ENCODE measurements at regions not wholly inside any gene's neighbourhood (a gene's known extent, or its start where the extent isn't known, plus 50 kb on each side); places are given as distances from the start of the nearest gene placed in this dataset.

DNA sequence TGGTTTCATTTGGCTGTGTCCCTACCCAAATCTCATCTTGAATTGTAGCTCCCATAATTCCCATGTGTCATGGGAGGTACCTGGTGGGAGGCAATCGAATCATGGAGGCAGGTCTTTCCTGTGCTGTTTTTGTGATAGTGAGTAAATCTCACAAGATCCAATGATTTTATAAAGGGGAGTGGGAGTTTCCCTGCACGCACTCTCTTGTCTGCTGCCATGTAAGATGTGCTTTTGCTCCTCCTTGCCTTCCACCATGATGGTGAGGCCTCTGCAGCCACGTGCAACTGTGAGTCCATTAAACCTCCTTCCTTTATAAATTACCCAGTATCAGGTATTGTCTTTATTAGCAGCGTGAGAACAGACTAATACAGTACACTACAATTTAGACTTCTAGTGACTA lies 67.5 kb upstream of the LINC01488 start:
- TF ChIP-seq EZH2 (IDR thresholded peaks at IDR 0.05; ENCODE audit: borderline replicate concordance, low read depth, low read length, poor library complexity, severe bottlenecking) = no peak
- TF ChIP-seq, protein P1, sequence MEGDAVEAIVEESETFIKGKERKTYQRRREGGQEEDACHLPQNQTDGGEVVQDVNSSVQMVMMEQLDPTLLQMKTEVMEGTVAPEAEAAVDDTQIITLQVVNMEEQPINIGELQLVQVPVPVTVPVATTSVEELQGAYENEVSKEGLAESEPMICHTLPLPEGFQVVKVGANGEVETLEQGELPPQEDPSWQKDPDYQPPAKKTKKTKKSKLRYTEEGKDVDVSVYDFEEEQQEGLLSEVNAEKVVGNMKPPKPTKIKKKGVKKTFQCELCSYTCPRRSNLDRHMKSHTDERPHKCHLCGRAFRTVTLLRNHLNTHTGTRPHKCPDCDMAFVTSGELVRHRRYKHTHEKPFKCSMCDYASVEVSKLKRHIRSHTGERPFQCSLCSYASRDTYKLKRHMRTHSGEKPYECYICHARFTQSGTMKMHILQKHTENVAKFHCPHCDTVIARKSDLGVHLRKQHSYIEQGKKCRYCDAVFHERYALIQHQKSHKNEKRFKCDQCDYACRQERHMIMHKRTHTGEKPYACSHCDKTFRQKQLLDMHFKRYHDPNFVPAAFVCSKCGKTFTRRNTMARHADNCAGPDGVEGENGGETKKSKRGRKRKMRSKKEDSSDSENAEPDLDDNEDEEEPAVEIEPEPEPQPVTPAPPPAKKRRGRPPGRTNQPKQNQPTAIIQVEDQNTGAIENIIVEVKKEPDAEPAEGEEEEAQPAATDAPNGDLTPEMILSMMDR (conservative IDR thresholded peaks at IDR 0.05; ENCODE audit: low read depth, low read length) = no peak
- Histone ChIP-seq H3K4me3 (ENCODE audit: low read depth, low read length, poor library complexity, severe bottlenecking) (no peak overlapping the region), H3K27ac (ENCODE audit: low read depth, low read length, poor library complexity, severe bottlenecking) (no peak overlapping the region), H3K36me3 (ENCODE audit: insufficient read depth, low read length, poor library complexity, severe bottlenecking) (no peaks in the 10 kb centered on the region), H3K9me3 (ENCODE audit: low read depth, low read length, poor library complexity, severe bottlenecking) (no peaks in the 10 kb centered on the region), H3K4me1 (ENCODE audit: insufficient read depth, low read length, poor library complexity, severe bottlenecking) (no peaks in the 10 kb centered on the region), H3K27me3 (replicated peaks; ENCODE audit: insufficient read depth, low read depth, low read length, poor library complexity) (no peaks in the 10 kb centered on the region)
- CTCF ChIA-PET = no interaction called here
- no TSS peak for BruUV-seq (replicated peaks)
- POLR2A ChIA-PET (ENCODE audit: low non-redundant PET) = no interaction called here
- DNase-seq (ENCODE audit: low spot score) = no peak
- intact Hi-C loops (cut with micrococcal nuclease; ENCODE audit: unreplicated experiment) = no loop called here

DNA sequence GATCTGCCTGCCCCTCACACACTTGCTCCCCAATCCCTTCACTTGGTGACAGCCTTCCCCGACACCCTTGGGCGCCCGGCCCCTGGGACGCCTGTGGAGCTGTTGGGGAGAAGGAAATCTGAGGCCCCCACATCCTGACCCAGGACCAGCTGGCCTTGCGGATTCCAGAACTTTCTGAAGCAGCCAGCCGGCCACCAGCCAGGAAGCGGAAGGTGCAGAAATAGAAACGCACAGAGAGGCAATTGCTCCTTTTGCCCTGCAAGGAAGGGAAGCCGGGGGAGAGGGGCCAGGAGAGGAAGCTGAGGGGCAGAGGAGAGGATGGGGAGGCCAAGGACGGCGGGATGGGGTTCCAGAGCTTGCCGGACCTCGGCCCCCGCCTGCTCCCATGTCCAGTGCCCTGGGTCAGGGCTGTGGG lies 66.7 kb upstream of the LINC01488 start:
- no TSS peak for BruUV-seq (replicated peaks)
- no peak overlapping the region for H3K27ac ChIP-seq (ENCODE audit: low read depth, low read length, poor library complexity, severe bottlenecking)
- intact Hi-C loops (cut with micrococcal nuclease; ENCODE audit: unreplicated experiment) = no loop called here
- no peak for TF ChIP-seq EZH2 (IDR thresholded peaks at IDR 0.05; ENCODE audit: borderline replicate concordance, low read depth, low read length, poor library complexity, severe bottlenecking)
- TF ChIP-seq, protein P1 (conservative IDR thresholded peaks at IDR 0.05; ENCODE audit: low read depth, low read length) = no peak
- CTCF ChIA-PET = no interaction called here
- no peaks in the 10 kb centered on the region for H3K27me3 ChIP-seq (replicated peaks; ENCODE audit: insufficient read depth, low read depth, low read length, poor library complexity)
- DNase-seq (ENCODE audit: low spot score) = no peak
- no peak overlapping the region for H3K4me3 ChIP-seq (ENCODE audit: low read depth, low read length, poor library complexity, severe bottlenecking)
- H3K36me3 ChIP-seq (ENCODE audit: insufficient read depth, low read length, poor library complexity, severe bottlenecking) = no peaks in the 10 kb centered on the region
- no peaks in the 10 kb centered on the region for H3K9me3 ChIP-seq (ENCODE audit: low read depth, low read length, poor library complexity, severe bottlenecking)
- POLR2A ChIA-PET (ENCODE audit: low non-redundant PET) = no interaction called here
- H3K4me1 ChIP-seq (ENCODE audit: insufficient read depth, low read length, poor library complexity, severe bottlenecking) = no peaks in the 10 kb centered on the region

DNA sequence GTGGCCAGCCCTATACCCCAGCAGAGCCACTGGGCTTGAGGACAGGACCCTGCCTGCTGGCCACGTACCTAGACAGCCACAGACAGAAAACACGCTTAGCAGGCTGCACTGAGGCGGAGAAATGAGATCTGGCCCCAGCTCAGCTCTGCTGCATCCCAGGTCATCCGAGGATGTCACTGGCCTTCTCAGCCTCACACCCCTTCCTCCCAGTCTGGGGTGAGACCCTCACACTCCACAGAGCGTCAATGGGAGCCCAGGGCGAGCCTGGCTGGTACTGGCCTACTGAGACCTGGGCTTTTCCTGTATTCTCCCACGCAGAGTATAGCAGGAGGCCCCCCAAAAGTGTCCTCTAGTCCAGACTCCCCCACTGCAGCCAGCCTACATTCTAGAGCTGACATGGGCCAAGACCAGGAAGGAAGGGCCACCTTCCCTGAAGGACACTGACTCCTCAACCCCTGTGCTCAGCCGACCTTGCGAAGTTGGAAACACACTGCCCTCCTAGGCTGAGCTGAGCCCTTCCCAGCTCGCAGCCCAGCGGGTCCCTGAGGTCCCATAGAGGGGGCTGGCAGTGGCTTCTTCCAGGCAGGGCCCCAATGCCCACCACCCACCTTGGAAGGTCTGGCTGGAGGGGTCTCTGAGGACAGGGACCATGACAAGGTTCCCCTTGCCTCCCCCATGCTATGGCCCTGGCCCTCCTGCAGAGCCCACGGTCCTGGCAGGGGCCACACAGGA lies 65.9 kb upstream of the LINC01488 start:
- Histone ChIP-seq H3K4me3 (ENCODE audit: low read depth, low read length, poor library complexity, severe bottlenecking) (no peak overlapping the region), H3K36me3 (ENCODE audit: insufficient read depth, low read length, poor library complexity, severe bottlenecking) (no peaks in the 10 kb centered on the region), H3K4me1 (ENCODE audit: insufficient read depth, low read length, poor library complexity, severe bottlenecking) (no peaks in the 10 kb centered on the region), H3K27me3 (replicated peaks; ENCODE audit: insufficient read depth, low read depth, low read length, poor library complexity) (no peaks in the 10 kb centered on the region), H3K9me3 (ENCODE audit: low read depth, low read length, poor library complexity, severe bottlenecking) (no peaks in the 10 kb centered on the region), H3K27ac (ENCODE audit: low read depth, low read length, poor library complexity, severe bottlenecking) (no peak overlapping the region)
- TF ChIP-seq EZH2 (IDR thresholded peaks at IDR 0.05; ENCODE audit: borderline replicate concordance, low read depth, low read length, poor library complexity, severe bottlenecking) = no peak
- CTCF ChIA-PET = interaction anchor here (0.6 kb wide), 1 partner anchor 227 kb away, joined by 6 read pairs; no protein-coding TSS in a partner anchor
- intact Hi-C loops (cut with micrococcal nuclease; ENCODE audit: unreplicated experiment) = no loop called here
- no peak for DNase-seq (ENCODE audit: low spot score)
- POLR2A ChIA-PET (ENCODE audit: low non-redundant PET) = no interaction called here
- no TSS peak for BruUV-seq (replicated peaks)

DNA sequence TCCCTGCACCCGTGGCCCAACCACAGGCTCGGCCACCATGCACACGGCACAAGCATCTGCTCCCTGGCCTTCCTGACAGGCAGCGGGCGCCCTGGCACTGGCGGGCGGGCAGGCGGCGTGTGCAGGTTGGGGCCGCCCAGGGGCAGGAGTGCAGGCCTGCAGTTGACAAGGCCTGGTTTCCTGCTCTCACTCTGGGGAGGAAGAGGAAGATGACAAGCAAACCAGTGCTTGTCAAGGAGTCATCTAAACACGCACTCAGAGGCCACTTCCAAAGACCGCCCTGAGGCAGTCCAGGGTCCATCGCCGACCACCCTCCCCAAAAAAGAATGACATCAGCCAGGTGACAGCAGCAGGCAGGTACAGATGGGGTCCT lies 65.3 kb upstream of the LINC01488 start:
- DNase-seq (ENCODE audit: low spot score) = no peak
- Histone ChIP-seq H3K27me3 (replicated peaks; ENCODE audit: insufficient read depth, low read depth, low read length, poor library complexity) (no peaks in the 10 kb centered on the region), H3K36me3 (ENCODE audit: insufficient read depth, low read length, poor library complexity, severe bottlenecking) (no peaks in the 10 kb centered on the region), H3K4me3 (ENCODE audit: low read depth, low read length, poor library complexity, severe bottlenecking) (no peak overlapping the region), H3K4me1 (ENCODE audit: insufficient read depth, low read length, poor library complexity, severe bottlenecking) (no peaks in the 10 kb centered on the region), H3K9me3 (ENCODE audit: low read depth, low read length, poor library complexity, severe bottlenecking) (no peaks in the 10 kb centered on the region), H3K27ac (ENCODE audit: low read depth, low read length, poor library complexity, severe bottlenecking) (no peak overlapping the region)
- POLR2A ChIA-PET (ENCODE audit: low non-redundant PET) = no interaction called here
- no peak for TF ChIP-seq EZH2 (IDR thresholded peaks at IDR 0.05; ENCODE audit: borderline replicate concordance, low read depth, low read length, poor library complexity, severe bottlenecking)
- TF ChIP-seq, protein P1 (conservative IDR thresholded peaks at IDR 0.05; ENCODE audit: low read depth, low read length) = no peak
- intact Hi-C loops (cut with micrococcal nuclease; ENCODE audit: unreplicated experiment) = no loop called here
- CTCF ChIA-PET = interaction anchor here (0.6 kb wide), 2 partner anchors 226 to 1399 kb away, joined by 3 to 6 read pairs; no protein-coding TSS in a partner anchor
- no TSS peak for BruUV-seq (replicated peaks)
